ENCODE measurements at regions not wholly inside any gene's neighbourhood (a gene's known extent, or its start where the extent isn't known, plus 50 kb on each side); places are given as distances from the start of the nearest gene placed in this dataset.

DNA sequence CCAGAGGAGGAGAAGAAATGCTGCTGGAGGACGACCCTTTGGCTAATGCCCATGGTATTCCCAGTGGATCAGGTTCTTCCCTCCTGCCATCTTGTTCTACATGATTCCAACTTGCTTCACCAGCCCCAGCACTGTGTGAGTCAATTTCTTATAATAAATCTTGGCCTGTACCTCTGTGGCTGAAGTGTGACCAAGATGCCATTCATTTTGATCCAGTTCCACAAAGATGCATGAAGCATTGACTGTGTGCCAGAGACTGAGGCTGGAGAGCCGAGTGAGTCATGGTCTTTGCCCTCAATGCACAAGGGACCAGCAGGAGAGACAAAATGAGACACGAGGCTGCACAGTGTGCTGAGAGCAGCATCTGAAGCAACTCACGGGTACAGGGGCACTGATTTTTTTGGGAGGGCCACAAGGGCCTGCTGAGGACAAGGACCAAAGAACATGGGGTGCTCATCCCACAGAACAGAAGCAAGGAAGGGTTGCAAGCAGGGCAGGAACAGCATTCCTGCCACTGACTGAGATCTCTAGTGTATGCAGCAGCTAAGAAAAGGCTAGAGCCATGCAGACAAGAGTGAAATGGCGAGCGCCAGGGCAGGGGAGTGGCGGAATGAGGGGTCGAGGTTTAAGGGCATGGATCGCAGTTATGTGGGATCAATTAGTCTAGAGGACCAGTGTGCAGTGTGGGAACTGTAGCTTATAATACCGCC, 207.0 kb downstream of the THBS2 start:
- DNase-seq = no peak
- H3K27me3 ChIP-seq (replicated peaks; ENCODE audit: control insufficient read depth, insufficient read depth, low read length) = no peaks in the 10 kb centered on the region
- TF ChIP-seq, protein P1, sequence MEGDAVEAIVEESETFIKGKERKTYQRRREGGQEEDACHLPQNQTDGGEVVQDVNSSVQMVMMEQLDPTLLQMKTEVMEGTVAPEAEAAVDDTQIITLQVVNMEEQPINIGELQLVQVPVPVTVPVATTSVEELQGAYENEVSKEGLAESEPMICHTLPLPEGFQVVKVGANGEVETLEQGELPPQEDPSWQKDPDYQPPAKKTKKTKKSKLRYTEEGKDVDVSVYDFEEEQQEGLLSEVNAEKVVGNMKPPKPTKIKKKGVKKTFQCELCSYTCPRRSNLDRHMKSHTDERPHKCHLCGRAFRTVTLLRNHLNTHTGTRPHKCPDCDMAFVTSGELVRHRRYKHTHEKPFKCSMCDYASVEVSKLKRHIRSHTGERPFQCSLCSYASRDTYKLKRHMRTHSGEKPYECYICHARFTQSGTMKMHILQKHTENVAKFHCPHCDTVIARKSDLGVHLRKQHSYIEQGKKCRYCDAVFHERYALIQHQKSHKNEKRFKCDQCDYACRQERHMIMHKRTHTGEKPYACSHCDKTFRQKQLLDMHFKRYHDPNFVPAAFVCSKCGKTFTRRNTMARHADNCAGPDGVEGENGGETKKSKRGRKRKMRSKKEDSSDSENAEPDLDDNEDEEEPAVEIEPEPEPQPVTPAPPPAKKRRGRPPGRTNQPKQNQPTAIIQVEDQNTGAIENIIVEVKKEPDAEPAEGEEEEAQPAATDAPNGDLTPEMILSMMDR (IDR thresholded peaks at IDR 0.05; ENCODE audit: insufficient read depth in 1 of 2, low read depth in 1 of 2, low read length in 1 of 2, severe bottlenecking in 1 of 2, unreplicated experiment in 1 of 2) = no peak
- BruUV-seq (replicated peaks) = no TSS peak
- POLR2A ChIA-PET = no interaction called here
- Mint-ChIP-seq H3K4me3 (ENCODE audit: unreplicated experiment) (no peak overlapping the region), H3K36me3 (ENCODE audit: insufficient read depth, unreplicated experiment) (no peaks in the 10 kb centered on the region), H3K27ac (ENCODE audit: unreplicated experiment) (no peak overlapping the region), H3K9me3 (ENCODE audit: unreplicated experiment) (no peaks in the 10 kb centered on the region), H3K4me1 (ENCODE audit: low read depth, unreplicated experiment) (no peaks in the 10 kb centered on the region), H3K27me3 (ENCODE audit: insufficient read depth, unreplicated experiment) (peaks cover 3% of the 10 kb centered on the region)
- H3K4me3 ChIP-seq (ENCODE audit: low read depth, low read length) = no peak overlapping the region
- no peaks in the 10 kb centered on the region for H3K4me1 ChIP-seq
- H3K9me3 ChIP-seq = no peaks in the 10 kb centered on the region
- intact Hi-C loops (cut with micrococcal nuclease; ENCODE audit: unreplicated experiment) = no loop called here
- CTCF ChIA-PET = no interaction called here
- H3K36me3 ChIP-seq (ENCODE audit: control insufficient read depth, insufficient read depth, low read length) = no peaks in the 10 kb centered on the region

DNA sequence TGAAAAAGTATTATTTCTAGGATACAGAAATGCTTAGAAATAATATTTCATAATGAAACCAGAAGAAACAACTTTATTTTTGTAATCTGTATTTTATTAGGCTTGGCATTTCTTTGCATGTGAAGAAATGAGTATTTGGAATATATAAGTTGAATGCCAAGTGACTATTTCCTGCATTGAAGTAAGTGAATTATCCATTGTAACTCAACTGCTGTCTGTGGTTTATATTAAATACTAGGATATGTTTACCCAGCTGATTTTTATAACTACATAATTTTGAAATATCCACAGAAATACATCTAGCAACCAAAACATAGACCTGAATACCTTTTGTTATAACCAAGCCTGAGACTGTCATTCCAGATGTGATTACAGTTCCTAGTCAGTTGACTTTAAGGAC, 207.6 kb downstream of the THBS2 start:
- Mint-ChIP-seq H3K4me3 (ENCODE audit: unreplicated experiment) (no peak overlapping the region), H3K27me3 (ENCODE audit: insufficient read depth, unreplicated experiment) (peaks cover 3% of the 10 kb centered on the region), H3K27ac (ENCODE audit: unreplicated experiment) (no peak overlapping the region), H3K36me3 (ENCODE audit: insufficient read depth, unreplicated experiment) (no peaks in the 10 kb centered on the region), H3K9me3 (ENCODE audit: unreplicated experiment) (no peaks in the 10 kb centered on the region), H3K4me1 (ENCODE audit: low read depth, unreplicated experiment) (no peaks in the 10 kb centered on the region)
- TF ChIP-seq, protein P1 (IDR thresholded peaks at IDR 0.05; ENCODE audit: insufficient read depth in 1 of 2, low read depth in 1 of 2, low read length in 1 of 2, severe bottlenecking in 1 of 2, unreplicated experiment in 1 of 2) = no peak
- no peaks in the 10 kb centered on the region for H3K4me1 ChIP-seq
- POLR2A ChIA-PET = no interaction called here
- H3K36me3 ChIP-seq (ENCODE audit: control insufficient read depth, insufficient read depth, low read length) = no peaks in the 10 kb centered on the region
- no peaks in the 10 kb centered on the region for H3K9me3 ChIP-seq
- DNase-seq = no peak
- CTCF ChIA-PET = no interaction called here
- H3K27me3 ChIP-seq (replicated peaks; ENCODE audit: control insufficient read depth, insufficient read depth, low read length) = no peaks in the 10 kb centered on the region
- no TSS peak for BruUV-seq (replicated peaks)
- H3K4me3 ChIP-seq (ENCODE audit: low read depth, low read length) = no peak overlapping the region
- intact Hi-C loops (cut with micrococcal nuclease; ENCODE audit: unreplicated experiment) = no loop called here

DNA sequence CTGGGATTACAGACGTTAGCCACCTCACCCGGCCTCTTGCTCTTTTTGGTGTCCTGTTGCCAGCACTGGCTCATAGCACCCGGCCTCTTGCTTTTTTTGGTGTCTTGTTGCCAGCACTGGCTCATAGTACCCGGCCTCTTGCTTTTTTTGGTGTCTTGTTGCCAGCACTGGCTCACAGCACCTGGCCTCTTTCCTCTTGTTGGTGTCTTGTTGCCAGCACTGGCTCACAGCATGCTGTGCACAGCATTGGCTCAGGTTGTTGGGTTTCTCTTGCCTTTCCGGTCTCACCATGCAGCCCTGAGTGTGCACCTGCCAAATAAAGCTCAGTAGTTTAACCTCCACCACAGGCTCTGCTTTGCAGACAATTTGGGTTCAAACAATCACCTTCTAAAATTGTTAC, 208.2 kb downstream of the THBS2 start:
- TF ChIP-seq, protein P1 (IDR thresholded peaks at IDR 0.05; ENCODE audit: insufficient read depth in 1 of 2, low read depth in 1 of 2, low read length in 1 of 2, severe bottlenecking in 1 of 2, unreplicated experiment in 1 of 2) = no peak
- no peaks in the 10 kb centered on the region for H3K9me3 ChIP-seq
- H3K27ac Mint-ChIP-seq (ENCODE audit: unreplicated experiment) = no peak overlapping the region
- no peaks in the 10 kb centered on the region for H3K27me3 ChIP-seq (replicated peaks; ENCODE audit: control insufficient read depth, insufficient read depth, low read length)
- no peaks in the 10 kb centered on the region for H3K4me1 ChIP-seq
- H3K4me3 Mint-ChIP-seq (ENCODE audit: unreplicated experiment) = no peak overlapping the region
- H3K36me3 Mint-ChIP-seq (ENCODE audit: insufficient read depth, unreplicated experiment) = no peaks in the 10 kb centered on the region
- H3K4me3 ChIP-seq (ENCODE audit: low read depth, low read length) = no peak overlapping the region
- no peaks in the 10 kb centered on the region for H3K9me3 Mint-ChIP-seq (ENCODE audit: unreplicated experiment)
- H3K27me3 Mint-ChIP-seq (ENCODE audit: insufficient read depth, unreplicated experiment) = peaks cover 4% of the 10 kb centered on the region
- intact Hi-C loops (cut with micrococcal nuclease; ENCODE audit: unreplicated experiment) = no loop called here
- no TSS peak for BruUV-seq (replicated peaks)
- CTCF ChIA-PET = no interaction called here
- H3K36me3 ChIP-seq (ENCODE audit: control insufficient read depth, insufficient read depth, low read length) = no peaks in the 10 kb centered on the region
- no peaks in the 10 kb centered on the region for H3K4me1 Mint-ChIP-seq (ENCODE audit: low read depth, unreplicated experiment)
- DNase-seq = no peak
- POLR2A ChIA-PET = no interaction called here
